Thyroid gland (tissue), 4 donors: ENCODE measurements at regions not wholly inside any gene's neighbourhood (a gene's known extent, or its start where the extent isn't known, plus 50 kb on each side); places are given as distances from the start of the nearest gene placed in this dataset.
"Not testable (repeated sequence)": the region's sequence is repeated elsewhere in the genome, so short reads cannot be mapped to it uniquely, and the experiment has no call there.

Source experiments
- DNase-seq, 2 donors: peaks; one replicate each; pipeline ENCODE4 v3.0.0-alpha.2; 2019
- H3K27ac ChIP-seq, 3 donors: fragments of 200-600 bp; sonication (generic); 1 replicate in 2 of 3; 2 replicates in 1 of 3; pipeline ENCODE4 v1.5.1; 2016 to 2019; ENCODE audit warnings: mild to moderate bottlenecking in 1 of 3, moderate library complexity in 1 of 3
- H3K27me3 ChIP-seq: fragments of 200-600 bp; sonication (generic); one replicate; pipeline ENCODE4 v1.5.1; 2019
- H3K36me3 ChIP-seq, 2 donors: fragments of 200-600 bp; sonication (generic); one replicate each; pipeline ENCODE4 v1.5.1; 2016 to 2019
- H3K4me1 ChIP-seq, 2 donors: fragments of 200-600 bp; sonication (generic); one replicate each; pipeline ENCODE4 v1.5.1; 2017 to 2019
- H3K4me3 ChIP-seq, 3 donors: fragments of 200-600 bp; sonication (generic); replicated peaks in 1 of 3; 1 replicate in 2 of 3; 2 replicates in 1 of 3; pipeline ENCODE4 v1.5.1; 2016; ENCODE audit warnings: mild to moderate bottlenecking in 1 of 3
- H3K9me3 ChIP-seq: fragments of 200-600 bp; sonication (generic); one replicate; pipeline ENCODE4 v1.5.1; 2017
- POLR2A ChIP-seq, 2 donors: fragments of 450-650 bp; IDR thresholded peaks; one replicate each; pipeline ENCODE4 v1.6.1; 2017; ENCODE audit warnings: antibody characterized with exemption in 2 of 2, mild to moderate bottlenecking in 2 of 2, moderate library complexity in 1 of 2
- WGBS, 2 donors: methylation state at CpG; one replicate each; pipeline ENCODE4 v1.1.5; 2017; 5-methylcytosine and 5-hydroxymethylcytosine counted together
- intact Hi-C: fragments of 100-400 bp; cut with DNase I; formaldehyde crosslinking; loops from one replicate; pipeline ENCODE4 v1.15.1; 2023
- TF ChIP-seq, protein P1 (sequence below), 6 experiments: fragments of 200-600 bp in 3 of 6; fragments of 450-650 bp in 3 of 6; sonication (generic) in 3 of 6; IDR thresholded peaks; one replicate each; pipeline ENCODE4 v1.5.1; 2016 to 2019; ENCODE audit warnings: antibody characterized with exemption in 6 of 6, mild to moderate bottlenecking in 2 of 6, inconsistent platforms in 1 of 6, moderate library complexity in 1 of 6

- Histone ChIP-seq H3K27me3 (no peaks in the 10 kb centered on the region), H3K36me3 (no peaks in the 10 kb centered on the region), H3K9me3 (no peaks in the 10 kb centered on the region), H3K27ac (no peak overlapping the region), H3K4me3 (no peak overlapping the region), H3K4me1 (no peaks in the 10 kb centered on the region)
- intact Hi-C loops = no loop called here
- DNase-seq = no peak
- WGBS, 2 donors = 30 to 35% methylated on average over 16 to 17 of the region's 17 CpGs
- TF ChIP-seq POLR2A (IDR thresholded peaks at IDR 0.05) = no peak
- TF ChIP-seq, protein P1, sequence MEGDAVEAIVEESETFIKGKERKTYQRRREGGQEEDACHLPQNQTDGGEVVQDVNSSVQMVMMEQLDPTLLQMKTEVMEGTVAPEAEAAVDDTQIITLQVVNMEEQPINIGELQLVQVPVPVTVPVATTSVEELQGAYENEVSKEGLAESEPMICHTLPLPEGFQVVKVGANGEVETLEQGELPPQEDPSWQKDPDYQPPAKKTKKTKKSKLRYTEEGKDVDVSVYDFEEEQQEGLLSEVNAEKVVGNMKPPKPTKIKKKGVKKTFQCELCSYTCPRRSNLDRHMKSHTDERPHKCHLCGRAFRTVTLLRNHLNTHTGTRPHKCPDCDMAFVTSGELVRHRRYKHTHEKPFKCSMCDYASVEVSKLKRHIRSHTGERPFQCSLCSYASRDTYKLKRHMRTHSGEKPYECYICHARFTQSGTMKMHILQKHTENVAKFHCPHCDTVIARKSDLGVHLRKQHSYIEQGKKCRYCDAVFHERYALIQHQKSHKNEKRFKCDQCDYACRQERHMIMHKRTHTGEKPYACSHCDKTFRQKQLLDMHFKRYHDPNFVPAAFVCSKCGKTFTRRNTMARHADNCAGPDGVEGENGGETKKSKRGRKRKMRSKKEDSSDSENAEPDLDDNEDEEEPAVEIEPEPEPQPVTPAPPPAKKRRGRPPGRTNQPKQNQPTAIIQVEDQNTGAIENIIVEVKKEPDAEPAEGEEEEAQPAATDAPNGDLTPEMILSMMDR (IDR thresholded peaks at IDR 0.05) = no peak
Measured at GRCh38 chr20:56750430-56750829, 121.3 kb downstream of the TFAP2C start.

- H3K4me1 ChIP-seq = no peaks in the 10 kb centered on the region
- TF ChIP-seq, protein P1 (IDR thresholded peaks at IDR 0.05) = no peak
- no peak for TF ChIP-seq POLR2A (IDR thresholded peaks at IDR 0.05)
- WGBS, 2 donors = 57 to 59% methylated on average over 8 of the region's 8 CpGs
- H3K36me3 ChIP-seq = no peaks in the 10 kb centered on the region
- H3K27ac ChIP-seq = no peak overlapping the region
- no peaks in the 10 kb centered on the region for H3K9me3 ChIP-seq
- H3K27me3 ChIP-seq = no peaks in the 10 kb centered on the region
- intact Hi-C loops = no loop called here
- no peak overlapping the region for H3K4me3 ChIP-seq
- no peak for DNase-seq
Measured at GRCh38 chr20:56752274-56752673, 123.2 kb downstream of the TFAP2C start.

DNA sequence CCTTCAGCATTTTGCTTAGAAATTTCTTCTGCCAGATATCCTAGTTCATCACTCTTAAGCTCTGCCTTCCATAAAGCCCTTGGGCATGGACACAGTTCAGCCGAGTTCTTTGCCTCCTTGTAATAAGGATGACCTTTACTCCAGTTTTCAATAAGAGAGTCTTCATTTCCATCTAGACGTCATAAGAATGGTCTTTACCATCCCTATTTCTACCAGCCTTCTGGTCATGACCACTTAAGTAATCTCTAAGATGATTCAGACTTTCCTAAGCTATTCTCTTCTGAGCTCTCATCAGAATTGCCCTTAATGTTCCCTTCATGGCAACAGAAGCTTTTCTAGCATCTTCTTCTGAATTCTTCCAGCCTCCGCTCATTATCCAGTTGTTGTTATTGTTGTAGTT, 126.1 kb downstream of the TFAP2C start:
- intact Hi-C loops = no loop called here
- no peaks in the 10 kb centered on the region for H3K36me3 ChIP-seq
- H3K4me1 ChIP-seq = no peaks in the 10 kb centered on the region
- no peaks in the 10 kb centered on the region for H3K27me3 ChIP-seq
- TF ChIP-seq POLR2A (IDR thresholded peaks at IDR 0.05) = no peak
- H3K9me3 ChIP-seq = no peaks in the 10 kb centered on the region
- no peak overlapping the region for H3K4me3 ChIP-seq
- DNase-seq = no peak
- no peak overlapping the region for H3K27ac ChIP-seq
- WGBS, 2 donors = 54 to 73% methylated on average over 3 of the region's 3 CpGs

GRCh38 chr20:56756658-56757057, 127.6 kb downstream of the TFAP2C start:
- H3K4me1 ChIP-seq, H3K27ac ChIP-seq, intact Hi-C loops, H3K36me3 ChIP-seq, H3K27me3 ChIP-seq, H3K4me3 ChIP-seq, DNase-seq, H3K9me3 ChIP-seq: not testable (repeated sequence)
- WGBS, 2 donors = 90 to 94% methylated on average over 5 of the region's 5 CpGs

- no peak overlapping the region for H3K27ac ChIP-seq
- WGBS, 2 donors = 45 to 66% methylated on average over 3 of the region's 3 CpGs
Measured at GRCh38 chr20:56758706-56759105, 129.6 kb downstream of the TFAP2C start.

DNA sequence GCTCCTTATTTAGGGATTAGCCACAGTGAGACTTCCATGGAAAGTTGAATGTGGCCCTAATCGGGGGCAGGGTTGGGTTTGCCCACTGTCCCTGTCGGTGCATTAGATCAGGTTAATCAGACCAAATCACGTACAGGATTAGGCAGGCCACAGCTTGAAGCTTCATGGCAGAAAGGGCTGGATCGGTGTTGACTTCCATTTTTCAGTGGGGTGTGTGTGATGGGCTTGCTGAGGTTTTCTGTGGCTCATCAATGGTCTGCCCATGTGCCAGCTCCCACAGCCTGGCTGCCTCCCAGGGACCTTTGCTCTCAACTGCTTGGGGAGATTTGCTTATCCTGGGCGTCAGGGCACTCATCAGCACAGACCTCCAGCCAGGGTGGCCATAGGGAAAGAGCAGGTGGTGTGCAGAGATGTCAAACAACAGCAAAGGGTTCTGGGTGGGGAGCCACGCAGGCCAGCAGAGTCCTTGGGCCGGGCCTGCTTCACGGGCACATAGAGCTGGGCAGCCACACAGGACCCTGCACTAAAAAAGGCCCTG, 130.7 kb downstream of the TFAP2C start:
- no peak for TF ChIP-seq POLR2A (IDR thresholded peaks at IDR 0.05)
- TF ChIP-seq, protein P1 (IDR thresholded peaks at IDR 0.05) = no peak
- no peaks in the 10 kb centered on the region for H3K9me3 ChIP-seq
- 92 to 96% methylated on average over 8 of the region's 8 CpGs for WGBS, 2 donors
- intact Hi-C loops = no loop called here
- H3K27ac ChIP-seq = no peak overlapping the region
- H3K36me3 ChIP-seq = no peaks in the 10 kb centered on the region
- no peaks in the 10 kb centered on the region for H3K27me3 ChIP-seq
- H3K4me3 ChIP-seq = no peak overlapping the region
- no peak for DNase-seq
- no peaks in the 10 kb centered on the region for H3K4me1 ChIP-seq

More at GRCh38 chr20:56758706-56759105, 129.6 kb downstream of the TFAP2C start:
- DNase-seq = no peak
- no peaks in the 10 kb centered on the region for H3K36me3 ChIP-seq
- no peaks in the 10 kb centered on the region for H3K4me1 ChIP-seq
- H3K4me3 ChIP-seq = no peak overlapping the region
- intact Hi-C loops = no loop called here
- no peaks in the 10 kb centered on the region for H3K9me3 ChIP-seq
- H3K27me3 ChIP-seq = no peaks in the 10 kb centered on the region
- TF ChIP-seq, protein P1 (IDR thresholded peaks at IDR 0.05) = no peak
- no peak for TF ChIP-seq POLR2A (IDR thresholded peaks at IDR 0.05)
